HCT116 (cell line): ENCODE measurements at regions not wholly inside any gene's neighbourhood (a gene's known extent, or its start where the extent isn't known, plus 50 kb on each side); places are given as distances from the start of the nearest gene placed in this dataset.

Source experiments
- ATAC-seq: fragments of 200-7000 bp; cut with Tn5 transposase; 2 replicates; pipeline ENCODE4 v1.9.1; 2020; ENCODE audit warnings: mild to moderate bottlenecking, moderate library complexity
- BruUV-seq: library from RNA; stranded (reverse); fragments of 400-500 nt; replicated peaks from 2 replicates; lab custom pipeline; 2021; lab: Mats Ljungman, UMichigan
- CTCF ChIA-PET: fragments of 300-600 bp; sonication (Branson Sonifier 250); formaldehyde crosslinking; loops from one replicate; lab custom pipeline; 2021; ENCODE audit warnings: antibody characterized with exemption; lab: Charles Lee
- POLR2A ChIA-PET: fragments of 300-600, 350-600 bp; sonication (Branson Sonifier 250); formaldehyde crosslinking; loops from one replicate; lab custom pipeline; 2021; ENCODE audit warnings: antibody characterized with exemption; lab: Charles Lee
- RAD21 ChIA-PET, 2 experiments: fragments of 300-600 bp; sonication (Branson Sonifier 250); formaldehyde crosslinking; loops; one replicate each; lab custom pipeline; 2023; ENCODE audit warnings: low total read pairs in 2 of 2; ENCODE audit not compliant: uncharacterized antibody in 2 of 2, unreplicated experiment in 2 of 2, low non-redundant PET in 1 of 2; lab: Charles Lee
- DNase-seq: peaks from one replicate; pipeline ENCODE4 v3.0.0-alpha.2; 2010; ENCODE audit warnings: low read depth, low spot score
- H2AFZ ChIP-seq: fragments of 200-600 bp; shearing (Covaris generic), sonication (generic); 2 replicates; pipeline ENCODE4 v1.6.1; 2017; ENCODE audit warnings: low read depth, mixed run types, mixed read lengths, antibody characterized with exemption, low read length; ENCODE audit not compliant: poor library complexity, severe bottlenecking
- H3K27ac ChIP-seq: 2 replicates; pipeline ENCODE4 v1.5.1; 2012; ENCODE audit warnings: low read depth, low read length
- H3K27me3 ChIP-seq: fragments of 200-600 bp; sonication (generic); 2 replicates; pipeline ENCODE4 v1.6.1; 2016; ENCODE audit warnings: mixed run types, low read length, mixed read lengths; ENCODE audit not compliant: insufficient read depth
- H3K36me3 ChIP-seq, 2 experiments: fragments of 200-500 bp in 1 of 2; fragments of 200-600 bp in 1 of 2; sonication (Bioruptor generic) in 1 of 2; sonication (generic) in 1 of 2; 2 replicates each; pipeline versions ENCODE4 v1.5.1 to v1.6.1; 2014 to 2016; ENCODE audit warnings: low read length in 2 of 2, inconsistent platforms in 1 of 2, mixed read lengths in 1 of 2, mixed run types in 1 of 2; ENCODE audit not compliant: insufficient read depth in 2 of 2, control insufficient read depth in 1 of 2
- H3K4me1 ChIP-seq, 2 experiments: fragments of 200-600 bp in 1 of 2; sonication (generic) in 1 of 2; 2 replicates each; pipeline versions ENCODE4 v1.5.1 to v1.6.1; 2012 to 2017; ENCODE audit warnings: low read length in 2 of 2, inconsistent platforms in 1 of 2, mild to moderate bottlenecking in 1 of 2, mixed read lengths in 1 of 2, mixed run types in 1 of 2, moderate library complexity in 1 of 2; ENCODE audit not compliant: insufficient read depth in 2 of 2, control insufficient read depth in 1 of 2
- H3K4me2 ChIP-seq: fragments of 200-600 bp; sonication (generic); 2 replicates; pipeline ENCODE4 v1.6.1; 2017; ENCODE audit warnings: mixed run types, low read length, mixed read lengths
- H3K4me3 ChIP-seq, 2 experiments: fragments of 200-600 bp in 1 of 2; sonication (generic) in 1 of 2; replicated peaks in 1 of 2; 2 replicates each; pipeline ENCODE4 v1.5.1; 2011 to 2016; ENCODE audit warnings: low read length in 2 of 2, control low read depth in 1 of 2, low read depth in 1 of 2, mild to moderate bottlenecking in 1 of 2, mixed read lengths in 1 of 2, mixed run types in 1 of 2
- H3K79me2 ChIP-seq: fragments of 200-600 bp; sonication (generic); 2 replicates; pipeline ENCODE4 v1.6.1; 2017; ENCODE audit warnings: mild to moderate bottlenecking, mixed run types, low read length, moderate library complexity, mixed read lengths; ENCODE audit not compliant: insufficient read depth
- H3K9ac ChIP-seq: fragments of 200-600 bp; sonication (generic); 2 replicates; pipeline ENCODE4 v1.6.1; 2016; ENCODE audit warnings: low read length, mixed read lengths
- H3K9me2 ChIP-seq: fragments of 200-600 bp; sonication (generic), shearing (Covaris generic); 2 replicates; pipeline ENCODE4 v1.6.1; 2017; ENCODE audit warnings: mixed run types, mild to moderate bottlenecking, moderate library complexity; ENCODE audit not compliant: insufficient read depth
- H3K9me3 ChIP-seq, 2 experiments: fragments of 200-500 bp in 1 of 2; fragments of 200-600 bp in 1 of 2; sonication (Bioruptor generic) in 1 of 2; sonication (generic) in 1 of 2; 2 replicates each; pipeline ENCODE4 v1.6.1; 2014 to 2017; ENCODE audit warnings: low read length in 2 of 2, mixed read lengths in 2 of 2, inconsistent platforms in 1 of 2, low read depth in 1 of 2, mild to moderate bottlenecking in 1 of 2, mixed run types in 1 of 2, moderate library complexity in 1 of 2; ENCODE audit not compliant: control insufficient read depth in 1 of 2, insufficient read depth in 1 of 2
- H4K20me1 ChIP-seq: fragments of 200-600 bp; sonication (generic), shearing (Covaris generic); 2 replicates; pipeline ENCODE4 v1.6.1; 2017; ENCODE audit warnings: mixed run types, mild to moderate bottlenecking, moderate library complexity; ENCODE audit not compliant: insufficient read depth
- CBX3 ChIP-seq: IDR thresholded peaks from 2 replicates; pipeline ENCODE4 v1.6.1; 2012; ENCODE audit warnings: low read depth
- CEBPB ChIP-seq: IDR thresholded peaks from 2 replicates; pipeline ENCODE4 v1.6.1; 2012; ENCODE audit warnings: low read depth
- EGR1 ChIP-seq: IDR thresholded peaks from 2 replicates; pipeline ENCODE4 v1.6.1; 2012; ENCODE audit warnings: low read depth
- ELF1 ChIP-seq: IDR thresholded peaks from 2 replicates; pipeline ENCODE4 v1.6.1; 2012; ENCODE audit warnings: low read depth, borderline replicate concordance
- EZH2 ChIP-seq: fragments of 200-600 bp; sonication (generic); IDR thresholded peaks from 2 replicates; pipeline ENCODE4 v1.6.1; 2017; ENCODE audit warnings: antibody characterized with exemption, mixed run types
- EZH2phosphoT487 ChIP-seq: fragments of 200-600 bp; IDR thresholded peaks from 2 replicates; pipeline ENCODE4 v1.6.1; 2018; ENCODE audit warnings: antibody characterized with exemption, borderline replicate concordance
- FOSL1 ChIP-seq: IDR thresholded peaks from 2 replicates; pipeline ENCODE4 v1.6.1; 2012; ENCODE audit warnings: low read depth
- JUND ChIP-seq: IDR thresholded peaks from 2 replicates; pipeline ENCODE4 v1.6.1; 2012
- POLR2A ChIP-seq: IDR thresholded peaks from 2 replicates; pipeline ENCODE4 v1.7.0; 2011; ENCODE audit warnings: borderline replicate concordance; ENCODE audit not compliant: insufficient read depth, insufficient read length; ENCODE audit errors: extremely low read depth
- POLR2AphosphoS5 ChIP-seq: IDR thresholded peaks from 2 replicates; pipeline ENCODE4 v1.6.1; 2011; ENCODE audit warnings: mild to moderate bottlenecking, low read depth, low read length, moderate library complexity
- RAD21 ChIP-seq: IDR thresholded peaks from 2 replicates; pipeline ENCODE4 v1.6.1; 2012; ENCODE audit warnings: low read depth, mild to moderate bottlenecking
- SIN3A ChIP-seq: IDR thresholded peaks from 2 replicates; pipeline ENCODE4 v1.6.1; 2012; ENCODE audit warnings: low read depth
- TCF7L2 ChIP-seq: IDR thresholded peaks from 2 replicates; pipeline ENCODE4 v1.7.0; 2011; ENCODE audit warnings: borderline replicate concordance, inconsistent platforms; ENCODE audit not compliant: insufficient read depth, insufficient read length; ENCODE audit errors: extremely low read depth
- YY1 ChIP-seq: IDR thresholded peaks from 2 replicates; pipeline ENCODE4 v1.6.1; 2011; ENCODE audit warnings: low read length, low read depth, moderate library complexity, mild to moderate bottlenecking; ENCODE audit not compliant: insufficient replicate concordance; ENCODE audit errors: extremely low read depth
- ZFX ChIP-seq: fragments of 450-650 bp; IDR thresholded peaks from 2 replicates; pipeline ENCODE4 v1.6.1; 2017
- ZNF274 ChIP-seq: fragments of 200-500 bp; sonication (Bioruptor generic); IDR thresholded peaks from 2 replicates; pipeline ENCODE4 v1.6.1; 2014; ENCODE audit warnings: mild to moderate bottlenecking, low read depth, low read length, inconsistent platforms
- intact Hi-C: fragments of 100-400 bp; cut with micrococcal nuclease; formaldehyde crosslinking; loops from 2 replicates; pipeline ENCODE4 v1.10.0; 2022
- TF ChIP-seq, protein P1 (sequence below): IDR thresholded peaks from 2 replicates; pipeline ENCODE4 v1.6.1; 2012; ENCODE audit warnings: low read depth
- TF ChIP-seq, protein P2 (sequence below): IDR thresholded peaks from 2 replicates; pipeline ENCODE4 v1.6.1; 2012
- TF ChIP-seq, protein P3 (sequence below), 3 experiments: fragments of 200-600 bp in 1 of 3; sonication (generic) in 1 of 3; IDR thresholded peaks in 2 of 3; conservative IDR thresholded peaks in 1 of 3; 2 replicates each; pipeline ENCODE4 v1.5.1; 2012 to 2017; ENCODE audit warnings: low read depth in 2 of 3, low read length in 2 of 3, antibody characterized with exemption in 1 of 3, borderline replicate concordance in 1 of 3, control low read depth in 1 of 3, mild to moderate bottlenecking in 1 of 3, mixed read lengths in 1 of 3, mixed run types in 1 of 3, moderate library complexity in 1 of 3; ENCODE audit not compliant: insufficient read depth in 1 of 3
- TF ChIP-seq, protein P4 (sequence below): IDR thresholded peaks from 2 replicates; pipeline ENCODE4 v1.6.1; 2011; ENCODE audit warnings: mild to moderate bottlenecking, low read length, moderate library complexity; ENCODE audit not compliant: insufficient replicate concordance; ENCODE audit errors: extremely low read depth

DNA sequence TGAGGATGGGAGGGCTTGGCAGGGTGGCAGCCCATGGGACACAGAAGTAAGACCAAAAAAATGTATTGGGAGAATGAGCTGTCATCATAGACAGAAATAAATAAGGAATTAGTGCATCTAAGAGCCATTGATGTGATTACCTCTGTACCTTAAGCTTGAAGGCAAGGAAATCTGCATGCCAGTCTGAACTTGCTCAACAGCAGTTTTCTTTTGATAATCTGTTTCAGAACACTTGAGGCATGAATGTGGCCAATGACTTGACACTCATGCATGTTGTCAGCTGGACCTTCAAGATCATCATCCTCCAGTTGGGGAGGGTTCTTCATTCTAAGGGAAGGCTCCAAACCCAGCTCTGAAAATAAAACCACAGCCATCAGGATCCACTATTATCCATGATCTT lies 148.5 kb downstream of the DCLK3 start:
- no peaks in the 10 kb centered on the region for H3K36me3 ChIP-seq
- no peak overlapping the region for H2AFZ ChIP-seq
- no peak overlapping the region for H3K9ac ChIP-seq
- TF ChIP-seq YY1 = no peak
- TF ChIP-seq, protein P1, sequence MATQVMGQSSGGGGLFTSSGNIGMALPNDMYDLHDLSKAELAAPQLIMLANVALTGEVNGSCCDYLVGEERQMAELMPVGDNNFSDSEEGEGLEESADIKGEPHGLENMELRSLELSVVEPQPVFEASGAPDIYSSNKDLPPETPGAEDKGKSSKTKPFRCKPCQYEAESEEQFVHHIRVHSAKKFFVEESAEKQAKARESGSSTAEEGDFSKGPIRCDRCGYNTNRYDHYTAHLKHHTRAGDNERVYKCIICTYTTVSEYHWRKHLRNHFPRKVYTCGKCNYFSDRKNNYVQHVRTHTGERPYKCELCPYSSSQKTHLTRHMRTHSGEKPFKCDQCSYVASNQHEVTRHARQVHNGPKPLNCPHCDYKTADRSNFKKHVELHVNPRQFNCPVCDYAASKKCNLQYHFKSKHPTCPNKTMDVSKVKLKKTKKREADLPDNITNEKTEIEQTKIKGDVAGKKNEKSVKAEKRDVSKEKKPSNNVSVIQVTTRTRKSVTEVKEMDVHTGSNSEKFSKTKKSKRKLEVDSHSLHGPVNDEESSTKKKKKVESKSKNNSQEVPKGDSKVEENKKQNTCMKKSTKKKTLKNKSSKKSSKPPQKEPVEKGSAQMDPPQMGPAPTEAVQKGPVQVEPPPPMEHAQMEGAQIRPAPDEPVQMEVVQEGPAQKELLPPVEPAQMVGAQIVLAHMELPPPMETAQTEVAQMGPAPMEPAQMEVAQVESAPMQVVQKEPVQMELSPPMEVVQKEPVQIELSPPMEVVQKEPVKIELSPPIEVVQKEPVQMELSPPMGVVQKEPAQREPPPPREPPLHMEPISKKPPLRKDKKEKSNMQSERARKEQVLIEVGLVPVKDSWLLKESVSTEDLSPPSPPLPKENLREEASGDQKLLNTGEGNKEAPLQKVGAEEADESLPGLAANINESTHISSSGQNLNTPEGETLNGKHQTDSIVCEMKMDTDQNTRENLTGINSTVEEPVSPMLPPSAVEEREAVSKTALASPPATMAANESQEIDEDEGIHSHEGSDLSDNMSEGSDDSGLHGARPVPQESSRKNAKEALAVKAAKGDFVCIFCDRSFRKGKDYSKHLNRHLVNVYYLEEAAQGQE = no peak
- no peak for TF ChIP-seq JUND
- no peak for TF ChIP-seq ZFX
- no peak for TF ChIP-seq CBX3
- no peak for TF ChIP-seq EZH2phosphoT487
- TF ChIP-seq, protein P2, sequence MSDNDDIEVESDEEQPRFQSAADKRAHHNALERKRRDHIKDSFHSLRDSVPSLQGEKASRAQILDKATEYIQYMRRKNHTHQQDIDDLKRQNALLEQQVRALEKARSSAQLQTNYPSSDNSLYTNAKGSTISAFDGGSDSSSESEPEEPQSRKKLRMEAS = no peak
- TF ChIP-seq ELF1 = no peak
- TF ChIP-seq RAD21 = no peak
- TF ChIP-seq EZH2 = no peak
- no peak for TF ChIP-seq TCF7L2
- TF ChIP-seq POLR2AphosphoS5 = no peak
- TF ChIP-seq, protein P3, sequence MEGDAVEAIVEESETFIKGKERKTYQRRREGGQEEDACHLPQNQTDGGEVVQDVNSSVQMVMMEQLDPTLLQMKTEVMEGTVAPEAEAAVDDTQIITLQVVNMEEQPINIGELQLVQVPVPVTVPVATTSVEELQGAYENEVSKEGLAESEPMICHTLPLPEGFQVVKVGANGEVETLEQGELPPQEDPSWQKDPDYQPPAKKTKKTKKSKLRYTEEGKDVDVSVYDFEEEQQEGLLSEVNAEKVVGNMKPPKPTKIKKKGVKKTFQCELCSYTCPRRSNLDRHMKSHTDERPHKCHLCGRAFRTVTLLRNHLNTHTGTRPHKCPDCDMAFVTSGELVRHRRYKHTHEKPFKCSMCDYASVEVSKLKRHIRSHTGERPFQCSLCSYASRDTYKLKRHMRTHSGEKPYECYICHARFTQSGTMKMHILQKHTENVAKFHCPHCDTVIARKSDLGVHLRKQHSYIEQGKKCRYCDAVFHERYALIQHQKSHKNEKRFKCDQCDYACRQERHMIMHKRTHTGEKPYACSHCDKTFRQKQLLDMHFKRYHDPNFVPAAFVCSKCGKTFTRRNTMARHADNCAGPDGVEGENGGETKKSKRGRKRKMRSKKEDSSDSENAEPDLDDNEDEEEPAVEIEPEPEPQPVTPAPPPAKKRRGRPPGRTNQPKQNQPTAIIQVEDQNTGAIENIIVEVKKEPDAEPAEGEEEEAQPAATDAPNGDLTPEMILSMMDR (IDR thresholded peaks at IDR 0.05 in 2 of 3, conservative IDR thresholded peaks at IDR 0.05 in 1 of 3; ENCODE audit: borderline replicate concordance in 1 of 3, insufficient read depth in 1 of 3, low read depth in 2 of 3, low read length in 2 of 3) = no peak
- TF ChIP-seq POLR2A = no peak
- no peak for TF ChIP-seq CEBPB
- TF ChIP-seq ZNF274 = no peak
- no peak for TF ChIP-seq EGR1
- no peak for TF ChIP-seq FOSL1
- TF ChIP-seq SIN3A = no peak
- TF ChIP-seq, protein P4, sequence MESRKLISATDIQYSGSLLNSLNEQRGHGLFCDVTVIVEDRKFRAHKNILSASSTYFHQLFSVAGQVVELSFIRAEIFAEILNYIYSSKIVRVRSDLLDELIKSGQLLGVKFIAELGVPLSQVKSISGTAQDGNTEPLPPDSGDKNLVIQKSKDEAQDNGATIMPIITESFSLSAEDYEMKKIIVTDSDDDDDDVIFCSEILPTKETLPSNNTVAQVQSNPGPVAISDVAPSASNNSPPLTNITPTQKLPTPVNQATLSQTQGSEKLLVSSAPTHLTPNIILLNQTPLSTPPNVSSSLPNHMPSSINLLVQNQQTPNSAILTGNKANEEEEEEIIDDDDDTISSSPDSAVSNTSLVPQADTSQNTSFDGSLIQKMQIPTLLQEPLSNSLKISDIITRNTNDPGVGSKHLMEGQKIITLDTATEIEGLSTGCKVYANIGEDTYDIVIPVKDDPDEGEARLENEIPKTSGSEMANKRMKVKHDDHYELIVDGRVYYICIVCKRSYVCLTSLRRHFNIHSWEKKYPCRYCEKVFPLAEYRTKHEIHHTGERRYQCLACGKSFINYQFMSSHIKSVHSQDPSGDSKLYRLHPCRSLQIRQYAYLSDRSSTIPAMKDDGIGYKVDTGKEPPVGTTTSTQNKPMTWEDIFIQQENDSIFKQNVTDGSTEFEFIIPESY = no peak
- no peak overlapping the region for H3K27ac ChIP-seq
- H3K27me3 ChIP-seq = peaks cover 19% of the 10 kb centered on the region
- H3K9me3 ChIP-seq = no peaks in the 10 kb centered on the region
- H3K4me3 ChIP-seq = no peak overlapping the region
- H3K9me2 ChIP-seq = no peaks in the 10 kb centered on the region
- DNase-seq = no peak
- intact Hi-C loops = no loop called here
- no TSS peak for BruUV-seq
- H4K20me1 ChIP-seq = no peaks in the 10 kb centered on the region
- ChIA-PET RAD21 (no interaction called here), POLR2A (no interaction called here), CTCF (no interaction called here)
- H3K4me2 ChIP-seq = no peak overlapping the region
- no peak for ATAC-seq
- no peaks in the 10 kb centered on the region for H3K4me1 ChIP-seq
- H3K79me2 ChIP-seq = no peaks in the 10 kb centered on the region
